NT2/D1 (cell line): ENCODE measurements at regions not wholly inside any gene's neighbourhood (a gene's known extent, or its start where the extent isn't known, plus 50 kb on each side); places are given as distances from the start of the nearest gene placed in this dataset.

Experiments used
- YY1 ChIP-seq: IDR thresholded peaks from 2 replicates; pipeline ENCODE4 v1.6.1; 2011; ENCODE audit not compliant: insufficient read length, insufficient read depth
- ZNF274 ChIP-seq: IDR thresholded peaks from 2 replicates; pipeline ENCODE4 v1.6.1; 2011; ENCODE audit warnings: mild to moderate bottlenecking, low read depth, low read length

DNA sequence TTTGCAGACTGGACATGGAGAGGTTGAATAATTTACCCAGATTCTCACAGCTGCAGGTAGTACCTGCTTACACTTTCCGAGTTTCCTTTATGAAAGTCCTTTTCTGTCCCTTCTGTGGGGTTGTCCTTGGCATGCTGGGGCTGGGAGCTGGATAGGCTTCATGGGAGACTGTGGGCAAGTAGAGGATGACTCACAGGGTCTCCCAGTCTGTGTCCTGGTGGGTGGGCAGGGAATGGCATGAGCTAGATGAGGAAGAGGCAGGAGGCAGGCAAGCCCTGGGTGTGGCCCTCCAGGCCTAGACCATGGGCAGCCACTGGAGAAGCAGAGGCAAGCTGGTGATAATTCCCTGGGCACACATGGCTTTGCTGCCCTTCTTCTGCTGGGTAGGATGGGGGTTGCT, 80.6 kb downstream of the NAV1 start:
- no peak for TF ChIP-seq YY1
- TF ChIP-seq ZNF274 = no peak
